Large intestine (tissue), 3 donors: ENCODE measurements at regions not wholly inside any gene's neighbourhood (a gene's known extent, or its start where the extent isn't known, plus 50 kb on each side); places are given as distances from the start of the nearest gene placed in this dataset.
A peak's percentile ranks its signal among the peaks of the same experiment; 100 is the strongest.

Source experiments
- DNase-seq, 2 donors: peaks; one replicate each; pipeline versions ENCODE4 v3.0.0 to v3.0.0-alpha.2; 2013
- H3K27ac ChIP-seq: one replicate; pipeline ENCODE4 v1.5.1; 2013; ENCODE audit warnings: low read length
- H3K27me3 ChIP-seq: 2 replicates; pipeline ENCODE4 v1.6.1; 2013; ENCODE audit warnings: low read length; ENCODE audit not compliant: control insufficient read depth, insufficient read depth
- H3K36me3 ChIP-seq: 2 replicates; pipeline ENCODE4 v1.6.1; 2013; ENCODE audit warnings: low read length; ENCODE audit not compliant: control insufficient read depth, insufficient read depth
- H3K4me1 ChIP-seq: one replicate; pipeline ENCODE4 v1.6.1; 2013; ENCODE audit warnings: low read length; ENCODE audit not compliant: control insufficient read depth, insufficient read depth
- H3K4me3 ChIP-seq: one replicate; pipeline ENCODE4 v1.5.1; 2013; ENCODE audit warnings: low read length
- H3K9me3 ChIP-seq: one replicate; pipeline ENCODE4 v1.6.1; 2013; ENCODE audit warnings: mild to moderate bottlenecking, low read depth, low read length, moderate library complexity; ENCODE audit not compliant: control insufficient read depth
- WGBS: methylation state at CpG from one replicate; pipeline ENCODE4 v1.1.5; 2013; ENCODE audit warnings: low lambda C conversion rate; ENCODE audit not compliant: insufficient coverage; 5-methylcytosine and 5-hydroxymethylcytosine counted together

DNA sequence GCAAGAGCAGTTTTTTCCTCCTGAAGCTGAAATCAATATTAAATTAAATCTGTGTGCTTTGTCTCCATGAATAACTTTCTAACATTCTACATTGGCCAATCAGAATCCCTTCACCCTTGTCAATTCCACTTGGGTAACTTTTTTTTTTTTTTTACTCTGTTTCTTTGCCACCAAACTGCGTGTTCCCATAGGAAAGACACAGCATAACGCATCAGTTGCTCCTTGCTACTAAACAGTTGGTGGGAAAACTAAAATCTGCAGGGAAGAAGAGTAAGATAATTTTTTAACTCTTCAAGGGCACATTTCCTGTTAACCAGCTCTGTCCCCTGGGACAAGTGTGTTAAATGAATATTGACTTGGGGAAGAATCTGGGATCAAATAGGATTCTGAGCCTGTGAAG lies 113.3 kb upstream of the SERP2 start:
- 100% methylated on average over 2 of the region's 2 CpGs for WGBS
- Histone ChIP-seq H3K4me3 (no peak overlapping the region), H3K9me3 (no peaks in the 10 kb centered on the region), H3K4me1 (peaks cover 3% of the 10 kb centered on the region), H3K27ac (no peak overlapping the region), H3K36me3 (no peaks in the 10 kb centered on the region), H3K27me3 (no peaks in the 10 kb centered on the region)
- DNase-seq, result no peak

DNA sequence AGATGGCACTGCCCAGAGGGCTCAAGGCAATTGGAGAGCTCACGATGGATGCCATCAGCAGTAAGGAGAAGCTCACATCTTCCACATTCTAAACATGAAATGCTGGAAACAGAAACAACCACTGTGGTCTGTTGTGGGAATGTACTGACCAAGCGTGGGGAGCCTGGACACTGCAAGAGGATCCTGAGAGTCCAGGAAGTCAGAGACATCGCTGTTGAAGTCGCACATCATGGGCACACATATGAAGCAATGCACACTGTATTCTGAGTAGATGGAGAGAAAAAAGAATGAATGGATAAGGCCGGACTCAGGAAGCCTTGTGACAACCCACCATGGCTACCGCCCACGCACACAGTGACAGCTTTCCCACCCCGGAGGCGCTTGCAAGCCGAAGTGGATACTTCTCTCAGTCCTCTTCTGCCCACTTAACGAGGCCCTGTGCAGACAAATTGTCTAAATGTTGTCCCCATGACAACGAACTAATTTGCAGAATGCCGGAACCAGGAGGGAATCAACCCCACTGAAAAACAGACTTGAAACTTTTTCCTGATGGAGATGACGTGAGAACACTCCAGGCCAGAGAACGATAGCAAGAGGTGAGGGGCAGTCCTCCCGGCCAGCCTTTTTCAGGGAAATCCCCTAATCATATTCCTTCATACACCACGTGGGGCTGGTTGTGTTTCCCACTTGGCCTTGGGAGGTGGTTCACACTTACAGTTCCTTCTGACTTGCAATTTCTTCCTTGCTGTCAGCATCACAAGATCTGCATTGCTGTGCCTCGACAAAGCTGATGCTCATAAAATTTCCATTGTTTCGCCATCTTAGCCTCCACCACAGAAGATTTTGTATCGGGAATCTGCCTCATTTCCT lies 109.6 kb upstream of the SERP2 start:
- H3K27ac ChIP-seq, result no peak overlapping the region
- H3K4me3 ChIP-seq, result no peak overlapping the region
- peaks cover 3% of the 10 kb centered on the region for H3K4me1 ChIP-seq
- H3K9me3 ChIP-seq, result peaks cover 3% of the 10 kb centered on the region
- H3K27me3 ChIP-seq, result no peaks in the 10 kb centered on the region
- no CpG with 5 or more reads among the region's 20 CpGs for WGBS
- DNase-seq, result no peak
- H3K36me3 ChIP-seq, result no peaks in the 10 kb centered on the region

DNA sequence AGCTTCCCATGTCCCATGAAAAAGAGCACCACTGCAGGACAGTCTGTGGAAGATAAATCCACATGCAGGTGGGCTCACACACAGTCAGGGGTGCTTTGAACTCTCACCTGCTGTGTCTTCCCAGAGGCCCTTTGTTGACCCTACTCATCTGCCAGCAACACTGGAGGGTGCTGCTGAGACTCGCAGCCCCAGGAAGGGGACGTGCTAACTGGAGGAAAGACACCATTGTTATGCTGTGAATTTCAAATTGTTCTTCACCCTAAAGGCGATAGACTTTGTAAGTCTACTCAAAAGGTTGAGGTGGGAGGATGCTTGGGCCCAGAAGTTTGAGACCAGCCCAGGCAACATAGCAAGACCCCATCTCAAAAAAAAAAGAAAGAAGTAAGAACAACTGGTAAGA lies 107.3 kb upstream of the SERP2 start:
- no peaks in the 10 kb centered on the region for H3K4me1 ChIP-seq
- DNase-seq, result no peak
- H3K27me3 ChIP-seq, result no peaks in the 10 kb centered on the region
- H3K9me3 ChIP-seq, result peaks cover 3% of the 10 kb centered on the region
- no peaks in the 10 kb centered on the region for H3K36me3 ChIP-seq
- H3K4me3 ChIP-seq, result no peak overlapping the region
- no CpG with 5 or more reads among the region's 3 CpGs for WGBS
- no peak overlapping the region for H3K27ac ChIP-seq

DNA sequence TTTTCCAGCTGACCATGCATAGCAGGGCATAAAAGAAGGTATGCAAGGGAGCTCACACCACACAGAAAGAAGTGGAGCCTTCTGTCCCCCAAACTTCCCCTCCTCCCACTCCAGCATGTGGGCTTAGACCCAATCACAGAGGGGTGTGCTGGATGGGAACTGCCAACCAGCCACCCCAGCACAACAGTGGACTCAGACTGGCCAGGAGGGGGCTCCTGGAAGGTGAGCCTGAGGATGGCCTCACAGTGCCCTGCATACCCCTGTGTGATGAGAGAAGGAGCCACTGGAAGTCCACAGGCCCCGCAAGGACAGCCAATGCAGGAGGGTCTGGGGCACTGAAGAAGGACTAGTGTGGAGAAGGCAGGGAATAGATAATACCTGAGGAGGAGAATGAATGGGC lies 106.9 kb upstream of the SERP2 start:
- H3K4me3 ChIP-seq, result no peak overlapping the region
- H3K4me1 ChIP-seq, result no peaks in the 10 kb centered on the region
- 100% methylated on average over 1 of the region's 1 CpG for WGBS
- peaks cover 3% of the 10 kb centered on the region for H3K9me3 ChIP-seq
- no peaks in the 10 kb centered on the region for H3K27me3 ChIP-seq
- H3K36me3 ChIP-seq, result no peaks in the 10 kb centered on the region
- no peak overlapping the region for H3K27ac ChIP-seq
- no peak for DNase-seq

DNA sequence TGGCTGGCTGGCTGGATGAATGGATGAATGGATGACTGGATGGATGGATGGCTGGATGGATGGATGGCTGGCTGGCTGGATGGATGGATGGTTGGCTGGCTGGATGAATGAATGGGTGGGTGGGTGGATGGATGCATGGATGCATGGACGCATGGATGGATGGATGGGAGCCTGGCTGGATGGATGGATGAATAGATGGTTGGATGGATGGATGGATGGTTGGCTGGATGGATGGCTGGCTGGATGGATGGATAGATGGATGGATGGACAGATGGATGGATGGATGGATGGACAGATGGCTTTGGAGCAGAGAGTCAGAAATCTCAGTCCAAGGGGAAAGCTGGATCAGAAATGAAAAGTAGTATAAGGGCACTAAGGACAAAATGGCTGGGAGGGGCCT lies 106.4 kb upstream of the SERP2 start:
- no peaks in the 10 kb centered on the region for H3K36me3 ChIP-seq
- H3K4me3 ChIP-seq, result no peak overlapping the region
- no peaks in the 10 kb centered on the region for H3K27me3 ChIP-seq
- H3K4me1 ChIP-seq, result no peaks in the 10 kb centered on the region
- DNase-seq, result no peak
- WGBS, result 100% methylated on average over 1 of the region's 1 CpG
- H3K9me3 ChIP-seq, result peaks cover 3% of the 10 kb centered on the region
- H3K27ac ChIP-seq, result no peak overlapping the region

DNA sequence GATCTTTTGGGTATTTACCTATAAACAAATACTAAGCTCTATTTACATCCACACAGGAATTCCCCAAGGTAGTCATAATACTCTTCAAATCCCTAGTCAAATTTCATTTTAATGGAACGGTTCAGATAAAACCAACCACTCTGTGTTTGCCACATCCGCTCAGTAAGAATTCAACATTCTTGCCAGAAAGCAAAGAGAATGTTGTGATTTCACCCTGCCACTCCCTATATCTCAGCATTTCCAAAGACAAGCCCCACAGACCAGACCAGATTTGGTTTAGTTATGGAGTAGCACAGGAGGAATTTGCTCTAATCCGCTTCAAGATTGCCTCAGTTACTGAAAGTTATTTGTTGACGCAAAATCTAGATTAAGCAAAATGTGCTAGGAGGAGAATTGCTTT lies 105.6 kb upstream of the SERP2 start:
- H3K27ac ChIP-seq, result no peak overlapping the region
- 75% methylated on average over 1 of the region's 4 CpGs for WGBS
- H3K4me1 ChIP-seq, result no peaks in the 10 kb centered on the region
- no peaks in the 10 kb centered on the region for H3K36me3 ChIP-seq
- no peak overlapping the region for H3K4me3 ChIP-seq
- no peak for DNase-seq
- peaks cover 3% of the 10 kb centered on the region for H3K9me3 ChIP-seq
- H3K27me3 ChIP-seq, result no peaks in the 10 kb centered on the region

DNA sequence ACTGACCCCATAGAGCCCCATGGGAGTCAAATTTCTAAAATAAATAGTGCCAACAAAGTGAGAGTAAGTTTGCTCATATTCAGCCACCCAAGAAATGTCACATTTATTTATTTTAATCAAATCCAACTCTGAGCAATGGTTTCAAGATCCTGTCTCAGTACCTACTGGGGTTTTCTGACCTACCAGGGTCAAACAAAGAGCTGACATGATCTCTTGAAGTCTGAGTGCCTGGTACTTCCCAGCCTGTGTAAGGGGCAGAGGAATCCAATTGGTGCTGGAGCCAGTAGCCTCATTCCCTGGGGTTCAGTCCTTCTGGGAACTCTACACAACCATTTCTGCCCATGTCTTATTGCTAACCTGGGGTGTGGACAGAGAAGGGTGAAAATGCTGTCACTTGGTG lies 104.6 kb upstream of the SERP2 start:
- Histone ChIP-seq H3K4me1 (peaks cover 3% of the 10 kb centered on the region), H3K36me3 (no peaks in the 10 kb centered on the region), H3K4me3 (no peak overlapping the region), H3K9me3 (peaks cover 3% of the 10 kb centered on the region), H3K27ac (no peak overlapping the region), H3K27me3 (no peaks in the 10 kb centered on the region)
- DNase-seq, result no peak

DNA sequence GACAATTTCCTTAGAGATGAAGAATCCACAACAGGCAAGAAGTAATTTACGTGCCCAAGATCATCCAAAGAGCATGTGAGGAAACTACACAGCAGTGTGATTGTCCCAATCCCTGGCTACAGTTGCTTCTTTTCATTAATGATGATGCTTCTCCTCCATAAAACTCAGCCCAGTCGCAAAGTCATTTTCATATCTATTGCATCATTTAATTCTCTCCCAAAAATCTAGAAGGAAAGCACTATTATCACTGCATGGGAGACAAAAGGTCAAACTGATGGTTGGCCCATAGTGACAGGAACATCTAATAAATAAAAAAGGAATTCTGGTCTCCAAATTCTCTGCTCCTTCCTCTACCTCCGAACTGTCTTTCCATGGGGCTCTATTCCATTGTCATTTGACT lies 103.5 kb upstream of the SERP2 start:
- H3K27ac ChIP-seq, result no peak overlapping the region
- H3K4me3 ChIP-seq, result no peak overlapping the region
- peaks cover 3% of the 10 kb centered on the region for H3K9me3 ChIP-seq
- WGBS, result no CpG with 5 or more reads among the region's 3 CpGs
- no peak for DNase-seq
- H3K27me3 ChIP-seq, result no peaks in the 10 kb centered on the region
- no peaks in the 10 kb centered on the region for H3K36me3 ChIP-seq
- H3K4me1 ChIP-seq, result peaks cover 10% of the 10 kb centered on the region

DNA sequence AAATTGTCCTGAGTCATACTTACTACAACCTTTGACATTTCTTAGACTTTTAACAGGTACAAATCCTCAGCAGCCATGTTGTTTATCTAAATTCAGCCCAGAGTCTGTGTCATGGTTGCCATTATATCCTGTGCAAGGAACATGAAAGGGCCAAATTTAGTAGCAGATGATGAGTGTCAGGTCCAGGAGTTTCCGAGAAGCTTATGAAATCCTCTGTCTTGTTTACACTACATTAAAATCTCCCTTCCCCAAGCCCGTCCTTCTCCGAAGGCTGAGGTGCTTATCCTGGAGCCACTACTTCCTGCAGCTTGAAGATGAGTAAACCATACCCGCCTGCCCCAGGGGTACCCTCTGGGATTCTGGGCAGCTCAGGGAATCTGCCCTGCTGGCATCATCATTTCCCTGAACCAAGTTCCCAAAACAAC lies 102.6 kb upstream of the SERP2 start:
- WGBS, result 80% methylated on average over 3 of the region's 4 CpGs

DNA sequence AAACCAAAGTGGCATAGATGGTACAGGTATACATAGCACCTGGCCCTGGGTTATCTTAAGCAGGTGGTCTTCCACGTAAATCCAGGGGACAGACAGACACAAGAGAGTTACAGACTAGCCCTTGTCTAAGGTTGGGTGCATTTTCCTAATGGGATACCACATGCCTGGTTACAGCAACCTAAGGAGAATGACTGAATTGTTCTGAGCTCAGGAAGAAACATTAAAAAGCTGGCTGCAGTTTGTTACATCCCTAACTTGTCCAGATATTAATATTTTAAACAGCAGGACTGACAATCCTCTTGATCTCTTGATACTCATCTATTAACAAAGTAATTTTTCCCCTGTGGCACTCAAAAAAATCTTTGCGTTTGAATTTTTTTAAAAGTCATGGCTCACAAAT lies 102.2 kb upstream of the SERP2 start:
- H3K27ac ChIP-seq, result no peak overlapping the region
- no peaks in the 10 kb centered on the region for H3K27me3 ChIP-seq
- peaks cover 13% of the 10 kb centered on the region for H3K4me1 ChIP-seq
- DNase-seq, result no peak
- H3K36me3 ChIP-seq, result no peaks in the 10 kb centered on the region
- no CpG with 5 or more reads among the region's 2 CpGs for WGBS
- H3K9me3 ChIP-seq, result peaks cover 3% of the 10 kb centered on the region
- H3K4me3 ChIP-seq, result no peak overlapping the region

More for the DNA sequence above, 102.6 kb upstream of the SERP2 start:
- H3K4me1 ChIP-seq, result peaks cover 13% of the 10 kb centered on the region
- peak in 1 of 2 donors; percentile 25 for DNase-seq
- H3K36me3 ChIP-seq, result no peaks in the 10 kb centered on the region
- peaks cover 3% of the 10 kb centered on the region for H3K9me3 ChIP-seq
- H3K27me3 ChIP-seq, result no peaks in the 10 kb centered on the region
- H3K4me3 ChIP-seq, result no peak overlapping the region
- no peak overlapping the region for H3K27ac ChIP-seq

DNA sequence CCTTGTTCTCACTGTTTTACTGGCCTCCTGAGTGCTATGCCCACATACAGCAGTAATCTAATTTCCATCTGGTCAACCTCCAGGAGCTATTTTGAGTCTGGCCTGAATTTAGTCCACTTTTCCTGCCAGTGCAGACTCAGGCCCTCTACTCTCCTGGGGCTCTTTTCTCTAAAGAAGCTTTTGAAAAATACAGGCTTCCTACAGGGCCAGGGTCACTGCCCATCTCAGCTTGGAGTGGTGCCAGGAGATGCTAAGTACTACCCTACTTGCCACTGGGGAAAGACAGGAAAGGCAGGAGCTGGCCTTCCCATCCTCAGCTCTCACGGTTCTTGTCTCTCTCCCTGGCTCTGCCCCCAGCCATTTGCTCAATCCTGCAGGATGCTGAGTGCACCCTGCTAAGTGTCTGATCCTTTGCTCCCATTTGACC lies 101.7 kb upstream of the SERP2 start:
- Histone ChIP-seq H3K36me3 (no peaks in the 10 kb centered on the region), H3K4me3 (no peak overlapping the region), H3K27me3 (no peaks in the 10 kb centered on the region), H3K27ac (no peak overlapping the region), H3K9me3 (peaks cover 3% of the 10 kb centered on the region), H3K4me1 (peaks cover 13% of the 10 kb centered on the region)
- no peak for DNase-seq
- WGBS, result no CpG with 5 or more reads among the region's 1 CpG
